ENCODE measurements at regions not wholly inside any gene's neighbourhood (a gene's known extent, or its start where the extent isn't known, plus 50 kb on each side); places are given as distances from the start of the nearest gene placed in this dataset.

DNA sequence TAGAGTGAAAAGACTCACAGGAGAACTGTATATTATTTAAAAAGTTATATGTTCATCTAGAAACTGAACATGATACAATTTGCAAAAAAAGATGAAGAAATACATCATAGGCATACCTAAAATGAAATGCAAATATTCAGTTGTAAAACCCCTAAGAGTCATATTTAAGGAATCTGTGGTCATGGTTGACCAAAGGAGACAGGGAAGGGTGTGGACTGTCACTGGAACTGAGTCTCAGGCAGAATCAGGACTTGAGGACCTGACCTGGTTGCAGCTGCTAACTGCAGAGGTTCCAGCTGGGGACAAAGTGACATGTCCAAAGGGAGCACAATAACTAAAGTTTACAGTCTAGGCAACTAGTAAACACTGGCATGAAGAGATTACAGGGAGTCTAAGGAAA lies 211.3 kb upstream of the RAG2 start:
- DNase-seq = no peak

DNA sequence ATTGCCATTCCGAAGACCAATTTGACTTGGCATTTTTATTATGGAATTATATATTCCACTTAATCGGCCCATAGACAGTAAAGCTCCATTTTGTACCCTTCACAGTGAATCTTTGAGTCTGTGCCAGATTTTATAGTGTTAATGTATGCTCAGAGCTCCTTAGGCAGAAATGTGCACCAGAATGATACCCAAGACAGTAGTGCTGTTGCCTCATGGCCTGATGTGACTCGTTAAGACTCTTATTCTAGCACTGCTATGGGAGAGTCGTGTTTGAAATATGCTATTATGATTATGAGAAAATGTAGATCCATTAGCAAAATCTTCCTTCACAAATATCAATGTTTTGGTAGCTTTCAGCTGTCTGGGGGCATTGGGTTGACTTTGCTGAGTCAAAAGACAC lies 209.8 kb upstream of the RAG2 start:
- no peak for DNase-seq

DNA sequence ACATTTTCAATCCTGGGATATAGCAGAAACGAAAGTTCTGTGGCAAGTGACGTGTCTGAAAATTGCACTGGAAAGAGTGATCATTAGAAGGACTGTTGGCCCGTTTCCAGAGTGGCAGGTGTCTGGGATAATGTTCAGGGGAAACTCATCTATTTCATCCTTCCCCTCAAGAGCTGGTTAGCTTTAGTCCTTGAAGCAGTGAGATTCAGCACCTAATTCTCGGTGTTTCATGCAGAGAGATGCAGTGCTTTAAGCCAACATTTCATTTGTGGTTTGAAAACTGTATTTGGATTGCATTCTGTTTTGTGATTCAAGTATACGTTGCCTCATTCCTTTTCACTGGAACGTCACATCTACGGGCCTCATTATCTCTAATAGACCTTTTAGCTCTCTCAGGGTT lies 205.0 kb upstream of the RAG2 start:
- DNase-seq = no peak

DNA sequence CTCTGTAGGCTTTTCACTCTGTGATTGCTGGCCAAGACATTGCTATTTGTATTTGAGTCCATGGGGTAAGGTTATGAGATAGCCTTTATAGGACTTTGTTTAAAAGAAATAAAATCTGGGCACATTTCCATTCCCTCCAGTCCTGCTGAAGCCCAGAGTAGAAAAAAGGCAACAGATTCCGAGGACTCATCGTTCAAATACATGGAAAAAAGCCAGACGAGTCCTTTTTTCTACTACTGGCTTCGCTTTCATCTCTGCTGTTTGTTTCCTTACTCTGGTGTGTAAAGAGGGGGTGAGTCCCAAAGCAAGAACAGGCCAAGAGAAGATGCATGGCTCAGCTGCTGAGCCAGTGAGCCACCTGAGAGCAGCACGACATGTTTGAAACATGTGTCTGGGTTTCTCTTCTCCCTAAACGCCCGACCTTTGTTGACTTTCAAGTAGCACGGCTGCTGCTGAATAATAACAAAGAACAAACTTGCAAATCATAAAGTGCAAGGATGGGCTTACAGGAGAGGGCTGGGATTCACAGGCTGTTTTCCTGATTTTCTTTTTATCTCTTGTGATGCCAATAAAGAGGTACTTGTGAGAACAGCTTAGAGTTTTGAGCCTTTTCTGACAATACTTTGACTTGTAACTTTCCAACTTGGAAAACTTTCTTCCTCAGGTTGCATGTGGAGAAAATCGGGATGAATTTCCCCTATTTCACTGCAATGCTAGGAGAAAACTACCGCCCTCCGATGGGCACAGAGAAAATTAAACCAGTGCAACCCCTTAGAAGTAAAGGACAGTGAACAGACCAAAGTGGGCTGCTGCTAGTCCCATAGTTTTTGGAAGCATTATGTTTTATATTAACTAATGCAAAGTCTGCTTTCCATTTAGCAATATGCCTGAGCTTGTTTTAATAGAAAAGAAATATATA lies 195.2 kb upstream of the RAG2 start:
- DNase-seq = no peak

DNA sequence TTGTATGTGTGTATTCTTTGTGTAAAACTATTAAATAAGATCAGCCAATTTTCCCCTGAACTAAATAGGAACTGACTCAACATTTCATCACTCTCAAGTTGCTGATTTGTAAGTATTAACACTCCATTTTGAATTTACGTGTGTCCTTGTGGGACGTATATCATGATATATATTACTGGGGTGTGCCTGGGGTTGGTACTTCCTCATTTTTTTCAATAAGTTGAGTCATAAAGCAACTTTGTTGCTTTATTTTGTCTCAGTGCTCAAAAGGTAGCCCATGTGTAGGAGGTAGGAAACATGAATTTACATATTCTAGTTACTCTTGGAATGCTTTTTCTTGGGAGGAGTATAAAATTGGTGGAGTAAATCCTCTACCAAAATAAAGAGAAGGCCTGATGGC lies 193.9 kb upstream of the RAG2 start:
- DNase-seq = no peak

DNA sequence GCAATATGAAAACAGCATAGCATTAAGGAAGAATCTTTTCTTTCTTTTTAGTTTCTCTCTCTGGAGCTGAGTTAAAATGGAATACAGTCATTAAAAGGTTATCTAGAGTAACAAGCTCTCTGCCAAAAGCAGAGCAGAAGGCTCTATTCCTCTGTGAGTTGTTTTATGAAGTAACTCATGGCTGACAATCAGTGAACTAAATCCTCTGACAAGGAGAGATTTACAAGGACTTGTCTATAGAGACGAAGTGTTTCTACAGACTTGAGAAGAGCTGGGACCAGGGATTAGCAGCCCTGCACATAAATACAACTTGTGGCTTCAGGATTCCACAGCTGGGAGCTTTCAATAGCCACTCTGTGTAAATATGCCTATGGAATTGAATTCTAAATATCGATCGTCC lies 192.5 kb upstream of the RAG2 start:
- no peak for DNase-seq

DNA sequence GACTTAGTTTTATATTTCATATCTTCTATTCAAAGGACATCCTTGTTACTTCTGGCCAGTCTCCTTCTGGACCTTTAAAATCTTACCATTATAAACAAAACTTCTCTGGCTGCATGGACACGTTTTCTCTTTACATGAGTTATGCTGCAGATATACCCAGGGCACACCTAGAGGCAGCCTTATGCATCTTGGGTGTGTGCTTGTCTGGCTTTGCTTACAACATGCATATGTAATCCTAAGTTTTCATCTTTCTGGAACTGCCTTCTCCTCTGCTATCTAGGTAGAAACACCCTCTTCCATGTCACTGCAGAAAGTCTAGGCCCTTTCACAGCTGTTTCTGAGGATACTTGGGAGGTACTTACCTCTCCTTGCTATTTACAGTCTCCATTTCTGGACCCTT lies 185.8 kb upstream of the RAG2 start:
- DNase-seq = no peak

DNA sequence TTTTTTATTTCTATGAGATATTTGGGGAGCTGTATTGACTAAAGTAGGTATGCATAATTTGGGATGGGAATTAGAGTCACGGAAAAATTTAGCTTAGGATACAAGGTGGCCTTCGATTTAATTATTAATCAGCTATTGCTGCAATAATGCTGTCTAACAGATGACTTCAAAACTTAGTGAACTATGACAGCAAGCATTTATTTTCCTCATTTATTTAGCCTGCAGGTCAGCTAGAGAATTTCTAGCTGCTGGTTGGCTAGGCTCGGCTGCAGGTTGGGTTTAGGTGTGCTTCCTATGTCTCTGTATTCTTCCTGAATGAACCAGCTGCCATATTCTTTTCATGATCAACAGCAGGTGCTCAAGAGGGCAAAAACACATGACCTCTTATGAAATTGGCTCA lies 181.8 kb upstream of the RAG2 start:
- DNase-seq = no peak

DNA sequence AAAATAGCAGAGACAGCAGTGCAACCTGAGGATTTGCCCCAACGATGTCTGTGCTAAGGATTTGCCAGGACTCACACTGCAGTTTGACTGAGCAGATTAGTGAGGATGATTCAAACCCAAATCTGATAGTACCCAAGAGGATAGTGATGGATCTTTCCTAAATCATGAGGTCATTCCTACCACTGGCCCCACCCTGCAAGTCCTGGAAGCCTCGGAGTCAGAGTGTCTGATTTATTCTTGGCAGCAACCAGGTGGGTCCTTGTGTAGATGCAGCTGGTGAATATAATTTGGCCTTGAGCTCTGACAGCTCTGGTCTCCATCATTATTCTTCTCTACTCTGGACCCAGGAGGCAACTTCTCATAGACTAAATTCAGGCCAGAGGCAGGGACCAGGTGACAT lies 179.3 kb upstream of the RAG2 start:
- no peak for DNase-seq

DNA sequence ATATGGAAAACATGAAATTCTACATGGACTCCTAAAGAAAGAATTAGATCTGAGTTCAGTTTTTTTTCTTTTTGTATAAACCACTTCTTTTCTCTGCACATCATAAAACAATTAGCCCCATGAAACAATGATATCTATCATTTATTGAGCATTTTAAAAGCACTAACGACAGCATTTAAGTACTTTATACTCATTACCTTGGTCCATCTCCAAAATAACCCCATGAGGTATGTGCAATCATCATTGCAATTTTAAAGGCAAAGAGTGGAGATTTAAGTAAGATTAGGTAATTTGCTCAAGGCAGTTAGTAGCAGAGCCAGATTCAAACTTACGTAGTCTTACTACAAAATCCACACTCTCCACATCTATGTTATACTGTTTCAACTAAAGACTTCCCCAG lies 177.7 kb upstream of the RAG2 start:
- DNase-seq = no peak

DNA sequence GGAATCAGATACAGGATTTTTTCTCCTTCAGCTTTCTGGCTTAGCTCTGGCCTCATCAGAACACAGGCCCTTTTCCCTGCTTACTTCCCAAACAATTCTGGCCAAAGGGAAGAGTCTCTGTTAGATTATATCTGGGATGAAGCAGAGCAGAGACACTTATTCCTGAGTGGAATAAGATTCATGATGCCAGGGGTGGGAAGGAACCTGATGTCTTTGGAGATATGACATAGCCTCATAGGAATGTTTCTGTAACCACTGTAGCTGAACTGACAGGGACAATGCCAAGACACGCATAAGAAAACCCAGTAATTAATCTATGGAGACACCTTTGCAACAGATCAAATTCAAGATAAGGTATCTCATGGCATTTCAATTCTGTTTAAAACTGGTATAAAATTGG lies 177.1 kb upstream of the RAG2 start:
- no peak for DNase-seq

DNA sequence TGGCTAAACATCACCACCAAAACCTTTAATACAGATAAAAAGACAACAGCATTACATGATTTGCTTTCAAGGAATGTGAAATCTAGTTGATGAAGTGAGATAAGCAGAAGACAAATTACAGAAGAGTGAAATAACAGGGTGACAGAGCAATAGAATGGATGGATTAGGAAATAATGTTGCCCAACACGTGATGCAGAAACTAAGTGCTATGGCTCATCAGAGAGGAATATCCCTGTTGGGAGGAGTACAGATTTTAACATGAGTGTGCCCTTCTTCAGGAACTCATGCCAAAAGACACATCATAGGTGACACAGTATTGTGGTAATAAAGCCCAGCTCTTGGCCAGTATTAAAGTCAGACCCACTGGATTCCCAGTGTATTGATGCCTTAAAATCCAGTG lies 176.6 kb upstream of the RAG2 start:
- no peak for DNase-seq

DNA sequence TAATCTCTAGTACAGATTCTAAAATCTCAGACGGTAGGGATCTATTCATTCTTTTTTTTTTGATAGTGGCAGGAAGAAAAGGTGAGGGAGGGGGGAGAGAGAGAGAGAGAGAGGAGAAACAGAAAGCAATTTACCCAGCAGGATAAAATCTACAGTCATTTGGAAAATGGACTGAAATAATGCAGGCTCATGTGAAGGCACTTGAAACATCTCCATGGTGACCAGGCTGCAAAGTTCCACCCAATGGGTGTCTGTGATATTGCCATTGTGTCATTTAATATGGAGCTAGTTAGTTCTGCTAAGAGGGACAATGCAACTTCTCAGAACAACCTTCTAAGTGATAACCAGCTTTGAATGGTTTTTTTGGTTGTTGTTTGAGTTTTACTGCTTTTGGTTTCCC lies 165.2 kb upstream of the RAG2 start:
- no peak for DNase-seq

DNA sequence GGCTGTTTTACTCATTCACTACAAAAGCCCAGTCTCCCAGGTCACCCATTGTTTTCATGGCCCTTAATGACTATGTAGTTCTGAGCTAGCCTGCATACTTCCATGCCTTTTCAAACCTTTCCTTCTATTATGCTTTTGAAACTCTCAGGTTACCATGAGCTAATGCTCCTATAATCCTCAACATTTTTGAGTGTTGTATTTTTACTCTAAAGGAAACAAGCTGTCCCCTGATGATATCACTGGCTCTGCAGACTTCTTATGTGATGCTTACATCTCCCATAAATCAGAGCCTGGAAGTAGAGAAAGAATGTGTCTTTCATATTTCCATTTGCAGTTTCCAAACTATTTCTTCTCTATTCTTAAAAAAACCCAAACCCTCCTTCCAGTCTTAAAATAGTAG lies 159.0 kb upstream of the RAG2 start:
- DNase-seq = no peak

DNA sequence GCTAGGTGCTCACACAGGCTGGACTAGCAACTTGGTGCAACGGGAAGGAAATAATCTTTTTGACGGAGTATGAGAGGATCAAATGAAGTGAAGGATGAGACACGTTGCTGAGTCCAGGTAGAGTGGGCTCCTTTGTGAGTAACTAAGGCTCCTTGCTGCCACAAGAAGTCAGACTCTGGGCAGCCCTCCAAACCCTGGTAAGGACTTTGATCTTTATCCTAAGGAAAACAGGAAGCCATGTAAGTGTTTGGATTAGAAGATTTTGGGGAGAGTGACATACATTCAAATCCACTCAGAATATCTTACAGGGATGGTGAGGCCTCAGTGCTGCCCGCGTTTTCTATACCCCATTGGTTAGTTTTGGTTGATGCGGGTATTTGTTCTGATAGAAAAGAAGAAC lies 155.9 kb upstream of the RAG2 start:
- no peak for DNase-seq

DNA sequence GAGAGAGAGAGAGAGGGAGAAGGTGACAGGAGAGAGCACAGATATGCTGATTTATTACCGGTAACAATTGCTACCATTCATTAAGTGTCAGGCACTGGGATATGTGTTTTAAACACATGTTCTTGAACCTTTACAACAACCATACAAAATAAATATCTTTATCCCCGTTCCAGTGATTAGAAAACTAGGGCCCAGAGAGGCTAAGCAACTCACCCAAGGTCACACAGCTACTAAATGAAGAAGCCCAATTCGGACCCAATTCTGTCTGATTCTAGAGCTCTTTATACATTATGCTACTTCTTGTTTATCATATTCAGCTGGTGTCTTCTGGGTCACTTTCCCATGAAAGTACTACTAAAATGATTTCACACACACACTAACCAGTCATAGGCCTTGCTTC lies 154.0 kb upstream of the RAG2 start:
- DNase-seq = no peak

DNA sequence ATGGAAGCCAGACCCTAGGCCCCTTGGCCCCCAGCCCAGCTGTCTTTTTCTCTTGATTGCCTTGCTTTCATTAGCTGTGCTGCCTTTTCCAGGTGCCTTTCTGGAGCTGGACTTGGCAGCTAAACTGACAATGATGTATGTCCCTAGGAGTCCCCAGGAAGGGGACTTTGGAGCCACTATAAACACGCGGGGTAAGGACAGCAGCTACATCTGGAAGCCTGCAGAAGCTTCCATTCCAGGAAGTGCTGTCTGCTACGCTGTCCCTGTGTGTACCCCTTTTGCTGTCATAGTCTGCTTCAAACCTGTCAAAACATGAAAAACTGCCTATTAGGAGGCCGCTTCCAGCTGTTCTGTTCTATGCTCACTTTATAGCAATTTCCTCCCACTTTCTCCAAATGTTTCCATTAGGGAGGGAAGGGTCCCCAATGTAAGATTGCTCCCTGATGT lies 153.3 kb upstream of the RAG2 start:
- no peak for DNase-seq

DNA sequence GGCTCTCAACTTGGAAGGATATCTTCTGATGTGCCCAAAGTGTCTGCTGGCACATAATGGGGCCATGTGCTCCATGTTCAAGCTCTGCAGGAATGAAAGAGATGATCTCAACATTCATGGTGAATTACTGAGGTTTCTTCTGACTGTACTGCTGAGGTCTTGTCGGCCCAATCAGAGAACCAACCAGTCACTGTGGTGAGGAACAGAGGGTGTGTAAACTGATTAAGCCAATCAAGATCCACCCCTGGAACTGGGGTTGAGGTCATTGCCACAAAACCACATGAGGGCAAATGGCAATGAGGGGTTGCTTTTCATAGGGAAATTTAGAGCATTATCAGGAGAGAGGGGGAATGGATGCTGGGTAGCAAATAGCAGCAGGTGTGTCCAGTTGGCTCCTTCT lies 152.3 kb upstream of the RAG2 start:
- no peak for DNase-seq

DNA sequence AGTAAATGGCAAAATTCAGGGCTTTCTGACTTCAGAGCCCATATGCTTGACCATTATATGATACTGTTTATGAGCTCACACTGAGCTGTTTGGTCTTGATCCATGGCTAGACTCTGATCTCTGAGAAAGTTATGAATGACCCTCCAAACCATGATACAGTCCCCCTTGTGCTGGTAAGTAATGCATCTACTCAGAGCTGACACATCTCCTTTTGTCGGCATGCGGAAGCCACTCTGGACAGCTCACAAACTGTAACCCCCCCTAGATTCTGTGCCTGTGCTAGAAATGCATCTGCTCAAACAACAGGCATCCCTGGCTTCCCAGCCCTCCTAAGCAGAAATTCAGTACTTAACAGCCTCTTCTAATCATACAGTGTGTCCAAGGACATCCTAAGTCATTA lies 150.8 kb upstream of the RAG2 start:
- DNase-seq = no peak

DNA sequence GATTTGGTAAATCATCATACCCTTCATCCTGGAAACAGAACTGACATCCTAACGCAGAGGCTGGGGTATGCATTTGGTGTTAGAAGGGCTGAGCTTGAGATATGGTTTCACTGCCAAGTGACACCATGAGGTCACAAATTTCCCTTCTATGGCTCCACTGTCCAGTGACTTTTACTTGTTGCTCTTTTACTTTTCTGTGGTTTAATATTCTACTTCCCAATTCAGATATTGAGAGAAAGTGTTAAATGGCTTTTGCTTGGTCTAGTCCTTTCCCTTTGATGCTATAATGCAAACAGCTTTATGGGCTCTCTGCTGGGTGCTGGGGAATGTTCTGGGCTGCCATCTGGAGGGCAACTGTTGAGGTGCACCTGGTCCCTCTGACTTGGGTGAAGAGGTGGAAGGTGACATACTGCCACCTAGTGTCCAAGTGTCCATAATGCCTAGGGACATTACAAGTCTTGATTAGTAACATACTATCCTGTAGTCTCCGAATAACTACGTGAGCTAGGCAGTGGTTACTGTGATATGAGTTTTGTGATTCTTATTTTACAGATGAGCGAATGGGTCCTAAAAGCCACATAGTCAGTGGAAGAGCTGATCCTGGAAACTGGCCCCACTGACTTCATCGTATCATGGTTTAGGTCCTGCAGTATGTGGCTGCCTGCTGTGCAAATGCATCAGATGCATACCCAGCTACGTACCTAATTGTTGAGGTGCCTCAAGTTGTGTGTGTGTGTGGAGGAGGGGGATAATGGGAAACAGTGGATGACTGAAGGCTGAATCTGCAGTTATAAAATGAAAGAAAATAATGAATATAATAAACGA lies 149.1 kb upstream of the RAG2 start:
- DNase-seq = peak; percentile 79

DNA sequence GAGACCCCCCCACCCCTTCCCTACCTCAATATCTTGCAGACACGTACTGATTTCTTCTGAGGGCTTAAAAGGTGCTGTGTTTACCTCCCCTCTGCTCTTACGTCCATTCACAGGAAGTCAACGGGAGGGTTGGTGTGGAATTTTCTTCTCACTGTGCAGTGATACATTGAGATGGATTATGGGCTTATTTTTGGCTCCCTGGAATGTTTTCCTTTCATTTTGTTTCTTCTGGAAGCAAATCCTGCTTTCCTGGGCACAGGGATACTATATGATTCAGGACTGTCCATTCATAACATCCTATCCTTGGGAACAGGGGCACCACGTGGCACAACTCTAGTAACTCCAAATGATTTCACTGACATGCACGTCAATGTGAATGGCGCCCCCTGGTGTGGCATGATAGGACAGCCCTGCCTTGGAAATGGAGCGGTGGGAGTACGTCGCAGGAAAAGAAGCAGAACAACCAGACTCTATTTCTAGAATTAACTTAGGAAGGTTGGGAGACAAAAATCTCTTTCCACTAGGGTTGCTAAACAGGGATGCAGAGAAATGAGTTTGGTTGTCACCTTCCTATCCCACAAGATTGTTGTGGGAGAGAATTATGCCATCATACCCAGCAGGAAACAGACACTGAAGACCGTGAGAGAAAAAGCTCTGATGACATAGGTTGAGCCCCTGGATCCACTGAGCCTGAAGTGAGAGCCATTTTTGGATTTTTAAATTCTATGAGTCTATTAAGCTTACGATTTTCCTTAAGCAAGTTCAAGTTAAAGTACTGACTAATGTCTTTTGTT lies 146.5 kb upstream of the RAG2 start:
- peak; percentile 14 for DNase-seq

DNA sequence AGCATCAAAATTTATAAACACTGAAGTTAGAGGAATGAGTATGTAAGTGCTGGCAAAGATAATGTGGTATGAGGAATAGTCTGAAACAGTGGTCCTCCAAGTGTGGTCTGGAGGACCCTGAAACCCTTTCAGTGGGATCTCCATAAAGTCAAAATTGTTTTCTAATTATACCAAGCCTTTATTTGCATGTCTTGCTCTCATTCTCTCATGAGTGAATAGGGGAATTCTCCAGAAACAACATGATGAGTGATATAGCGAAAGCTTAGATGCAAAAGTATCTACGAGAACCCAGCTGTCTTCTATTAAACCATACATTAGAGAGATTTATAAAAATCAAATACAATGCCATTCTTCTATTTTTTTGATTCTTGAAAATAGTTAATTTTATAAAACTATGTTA lies 145.0 kb upstream of the RAG2 start:
- no peak for DNase-seq

DNA sequence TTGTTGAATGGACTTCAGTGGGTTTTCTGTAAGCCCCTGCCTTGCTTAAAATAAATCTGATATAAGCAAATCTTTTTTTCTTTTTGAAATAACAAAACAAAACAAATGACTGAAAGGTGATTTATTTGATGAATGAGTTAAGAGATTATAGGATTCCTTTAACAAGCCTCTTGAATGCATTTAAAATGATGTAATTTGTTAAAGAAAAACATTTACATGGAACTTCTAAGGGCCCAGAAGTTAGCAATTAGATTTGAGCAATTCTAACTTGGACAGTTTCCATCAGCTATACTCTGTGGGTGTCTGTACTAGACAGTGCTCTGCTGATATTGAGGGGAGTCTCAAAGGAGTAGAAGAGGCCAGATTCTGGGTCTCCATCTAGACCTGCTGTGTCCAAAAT lies 143.5 kb upstream of the RAG2 start:
- DNase-seq = no peak
